PC-9 (cell line): ENCODE measurements at regions not wholly inside any gene's neighbourhood (a gene's known extent, or its start where the extent isn't known, plus 50 kb on each side); places are given as distances from the start of the nearest gene placed in this dataset.

Source experiments
- BruUV-seq: library from RNA; stranded (reverse); fragments of 400-500 nt; replicated peaks from 2 replicates; lab custom pipeline; 2021; lab: Mats Ljungman, UMichigan
- CTCF ChIA-PET: fragments of 300-600 bp; sonication (Branson Sonifier 250); formaldehyde crosslinking; loops from one replicate; lab custom pipeline; 2022; ENCODE audit warnings: antibody characterized with exemption; lab: Charles Lee
- POLR2A ChIA-PET: fragments of 300-600 bp; sonication (Branson Sonifier 250); formaldehyde crosslinking; loops from one replicate; lab custom pipeline; 2022; ENCODE audit warnings: antibody characterized with exemption; ENCODE audit not compliant: unreplicated experiment; lab: Charles Lee
- DNase-seq, 2 experiments: peaks; one replicate each; pipeline versions ENCODE4 v3.0.0 to v3.0.0-alpha.2; 2015 to 2022; ENCODE audit warnings: mixed read lengths in 1 of 2
- H2AFZ ChIP-seq: fragments of 200-600 bp; sonication (generic); 2 replicates; pipeline ENCODE4 v1.8.1; 2017; ENCODE audit warnings: antibody characterized with exemption
- H3F3A ChIP-seq: fragments of 200-600 bp; sonication (generic); 2 replicates; pipeline ENCODE4 v1.8.1; 2017; ENCODE audit warnings: antibody characterized with exemption, mild to moderate bottlenecking, low read depth; ENCODE audit not compliant: insufficient read depth
- H3K27ac ChIP-seq: fragments of 200-600 bp; sonication (generic); 2 replicates; pipeline ENCODE4 v1.6.1; 2016; ENCODE audit warnings: mixed run types
- H3K27me3 ChIP-seq: fragments of 200-600 bp; sonication (generic); 2 replicates; pipeline ENCODE4 v1.6.1; 2016; ENCODE audit warnings: low read depth, mixed run types; ENCODE audit not compliant: insufficient read depth
- H3K36me3 ChIP-seq: fragments of 200-600 bp; sonication (generic); 2 replicates; pipeline ENCODE4 v1.6.1; 2016; ENCODE audit warnings: low read depth, mixed run types
- H3K4me1 ChIP-seq: fragments of 200-600 bp; sonication (generic); replicated peaks from 2 replicates; pipeline ENCODE4 v1.6.1; 2016; ENCODE audit warnings: mixed run types; ENCODE audit not compliant: insufficient read depth
- H3K4me2 ChIP-seq: fragments of 200-600 bp; sonication (generic); 2 replicates; pipeline ENCODE4 v1.6.1; 2017; ENCODE audit warnings: mixed run types
- H3K4me3 ChIP-seq: fragments of 200-600 bp; sonication (generic); 2 replicates; pipeline ENCODE4 v1.6.1; 2016; ENCODE audit warnings: mixed run types
- H3K79me2 ChIP-seq: fragments of 200-600 bp; sonication (generic); 2 replicates; pipeline ENCODE4 v1.6.1; 2017; ENCODE audit warnings: low read depth, mixed run types
- H3K9me2 ChIP-seq: fragments of 200-600 bp; sonication (generic); 2 replicates; pipeline ENCODE4 v1.8.1; 2017; ENCODE audit warnings: mild to moderate bottlenecking; ENCODE audit not compliant: insufficient read depth
- H3K9me3 ChIP-seq: fragments of 200-600 bp; sonication (generic); 2 replicates; pipeline ENCODE4 v1.8.1; 2016; ENCODE audit warnings: low read depth; ENCODE audit not compliant: insufficient read depth
- H4K20me1 ChIP-seq: fragments of 200-600 bp; sonication (generic); 2 replicates; pipeline ENCODE4 v1.8.1; 2017; ENCODE audit not compliant: insufficient read depth
- EZH2 ChIP-seq: fragments of 200-600 bp; sonication (generic); IDR thresholded peaks from 2 replicates; pipeline ENCODE4 v1.8.0; 2017; ENCODE audit warnings: antibody characterized with exemption, low read depth
- intact Hi-C: fragments of 100-400 bp; cut with micrococcal nuclease; formaldehyde crosslinking; loops from one replicate; pipeline ENCODE4 v1.10.0; 2022; ENCODE audit not compliant: unreplicated experiment
- TF ChIP-seq, protein P1 (sequence below): fragments of 200-600 bp; sonication (generic); conservative IDR thresholded peaks from 2 replicates; pipeline ENCODE4 v1.6.1; 2017; ENCODE audit warnings: mixed run types, antibody characterized with exemption, mild to moderate bottlenecking, moderate library complexity

DNA sequence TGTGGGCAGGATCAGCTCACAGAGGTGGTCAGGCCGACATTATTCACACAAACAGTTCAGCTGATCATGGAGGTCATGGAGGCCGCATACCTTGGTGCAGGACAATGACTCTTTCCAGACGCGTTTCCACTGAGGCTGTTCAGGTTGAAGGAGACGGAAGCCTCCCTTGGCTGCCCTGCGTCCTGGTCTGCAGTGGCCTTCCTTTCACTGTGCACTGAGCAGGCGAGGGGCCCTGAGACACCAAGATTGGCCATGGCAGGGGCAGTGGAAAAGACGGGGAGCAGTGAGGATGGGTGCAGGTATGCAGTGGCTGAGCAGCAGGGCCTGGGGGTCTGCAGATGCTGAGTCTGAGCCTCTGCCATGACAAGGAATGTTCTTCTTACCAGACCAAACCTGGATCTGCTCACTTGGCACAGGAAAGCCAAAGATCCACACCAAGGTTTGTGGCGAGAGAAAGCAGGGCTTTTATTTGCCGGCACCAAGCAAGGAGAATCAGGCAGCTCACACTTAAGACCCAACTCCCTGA is 263.3 kb downstream of the GLRX3 start:
- no peak for DNase-seq
- H3K36me3 ChIP-seq: no peaks in the 10 kb centered on the region
- H3K4me2 ChIP-seq: no peak overlapping the region
- ChIA-PET CTCF (no interaction called here), POLR2A (no interaction called here)
- H3K4me1 ChIP-seq: no peaks in the 10 kb centered on the region
- TF ChIP-seq EZH2: no peak
- TF ChIP-seq, protein P1, sequence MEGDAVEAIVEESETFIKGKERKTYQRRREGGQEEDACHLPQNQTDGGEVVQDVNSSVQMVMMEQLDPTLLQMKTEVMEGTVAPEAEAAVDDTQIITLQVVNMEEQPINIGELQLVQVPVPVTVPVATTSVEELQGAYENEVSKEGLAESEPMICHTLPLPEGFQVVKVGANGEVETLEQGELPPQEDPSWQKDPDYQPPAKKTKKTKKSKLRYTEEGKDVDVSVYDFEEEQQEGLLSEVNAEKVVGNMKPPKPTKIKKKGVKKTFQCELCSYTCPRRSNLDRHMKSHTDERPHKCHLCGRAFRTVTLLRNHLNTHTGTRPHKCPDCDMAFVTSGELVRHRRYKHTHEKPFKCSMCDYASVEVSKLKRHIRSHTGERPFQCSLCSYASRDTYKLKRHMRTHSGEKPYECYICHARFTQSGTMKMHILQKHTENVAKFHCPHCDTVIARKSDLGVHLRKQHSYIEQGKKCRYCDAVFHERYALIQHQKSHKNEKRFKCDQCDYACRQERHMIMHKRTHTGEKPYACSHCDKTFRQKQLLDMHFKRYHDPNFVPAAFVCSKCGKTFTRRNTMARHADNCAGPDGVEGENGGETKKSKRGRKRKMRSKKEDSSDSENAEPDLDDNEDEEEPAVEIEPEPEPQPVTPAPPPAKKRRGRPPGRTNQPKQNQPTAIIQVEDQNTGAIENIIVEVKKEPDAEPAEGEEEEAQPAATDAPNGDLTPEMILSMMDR: no peak
- intact Hi-C loops: no loop called here
- no peaks in the 10 kb centered on the region for H3K9me2 ChIP-seq
- BruUV-seq: no TSS peak
- no peaks in the 10 kb centered on the region for H4K20me1 ChIP-seq
- no peaks in the 10 kb centered on the region for H3K27me3 ChIP-seq
- no peak overlapping the region for H3K27ac ChIP-seq
- no peaks in the 10 kb centered on the region for H3K79me2 ChIP-seq
- no peak overlapping the region for H2AFZ ChIP-seq
- H3K9me3 ChIP-seq: no peaks in the 10 kb centered on the region
- H3F3A ChIP-seq: no peaks in the 10 kb centered on the region
- no peak overlapping the region for H3K4me3 ChIP-seq

GRCh38 chr10:130400890-130401289 is 264.7 kb downstream of the GLRX3 start:
- H3K27ac ChIP-seq: no peak overlapping the region
- no peaks in the 10 kb centered on the region for H3K4me1 ChIP-seq
- no peak overlapping the region for H3K4me2 ChIP-seq
- no peaks in the 10 kb centered on the region for H3F3A ChIP-seq
- no peaks in the 10 kb centered on the region for H3K9me2 ChIP-seq
- DNase-seq: no peak
- H3K79me2 ChIP-seq: no peaks in the 10 kb centered on the region
- intact Hi-C loops: no loop called here
- BruUV-seq: no TSS peak
- H4K20me1 ChIP-seq: no peaks in the 10 kb centered on the region
- H3K4me3 ChIP-seq: no peak overlapping the region
- no peaks in the 10 kb centered on the region for H3K9me3 ChIP-seq
- H3K27me3 ChIP-seq: no peaks in the 10 kb centered on the region
- ChIA-PET POLR2A (no interaction called here), CTCF (no interaction called here)
- H3K36me3 ChIP-seq: no peaks in the 10 kb centered on the region
- no peak overlapping the region for H2AFZ ChIP-seq
- TF ChIP-seq, protein P1: no peak
- no peak for TF ChIP-seq EZH2

DNA sequence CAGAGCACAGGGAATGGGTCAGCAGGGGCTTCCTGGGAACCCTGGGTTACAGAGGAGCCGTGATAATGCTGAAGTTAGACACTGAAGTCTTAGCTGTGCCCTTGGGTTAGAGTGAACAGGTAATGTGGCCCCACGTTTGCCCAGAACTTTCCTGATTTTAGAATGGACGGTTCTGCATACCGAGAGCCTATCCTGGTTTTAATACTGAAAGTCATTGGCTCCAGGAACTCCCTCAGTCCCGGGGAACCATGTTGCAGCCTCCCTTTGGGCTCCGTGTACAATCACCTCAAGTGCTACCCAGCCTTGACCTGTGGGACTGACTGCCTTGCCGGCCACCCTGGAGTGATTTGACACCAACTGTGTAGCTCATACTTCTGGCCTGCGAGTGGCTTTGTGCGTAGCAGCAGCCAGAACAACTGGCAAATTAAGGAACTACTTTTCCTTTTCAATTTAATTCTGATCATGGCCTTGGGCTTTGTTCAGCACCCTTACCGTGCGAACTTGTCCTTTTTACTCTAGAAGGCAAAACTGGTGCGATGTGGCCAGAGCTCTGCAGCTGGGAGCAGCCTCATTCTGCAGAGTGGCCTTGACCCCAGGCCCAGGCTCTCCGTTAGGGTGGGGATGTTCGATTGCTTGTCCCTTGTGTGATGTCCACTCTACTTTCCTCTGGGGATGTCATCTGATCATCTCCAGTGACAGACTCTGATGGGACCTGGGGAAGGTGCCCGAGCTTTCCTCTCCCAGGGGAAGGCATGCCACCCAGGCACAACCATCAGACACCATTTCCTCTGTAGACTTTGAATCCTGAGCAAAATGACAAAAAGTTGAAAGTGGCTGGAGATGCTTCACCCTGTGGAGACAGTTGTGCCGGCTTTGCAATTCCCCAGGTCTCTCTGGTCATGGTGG is 265.9 kb downstream of the GLRX3 start:
- TF ChIP-seq EZH2: no peak
- TF ChIP-seq, protein P1: no peak
- intact Hi-C loops: no loop called here
- Histone ChIP-seq H2AFZ (no peak overlapping the region), H3K36me3 (no peaks in the 10 kb centered on the region), H3K27ac (no peak overlapping the region), H3K9me3 (no peaks in the 10 kb centered on the region), H3F3A (no peaks in the 10 kb centered on the region), H3K27me3 (no peaks in the 10 kb centered on the region), H3K79me2 (no peaks in the 10 kb centered on the region), H3K4me1 (no peaks in the 10 kb centered on the region), H3K9me2 (no peaks in the 10 kb centered on the region), H3K4me3 (no peak overlapping the region), H3K4me2 (no peak overlapping the region), H4K20me1 (no peaks in the 10 kb centered on the region)
- no TSS peak for BruUV-seq
- CTCF ChIA-PET: no interaction called here
- no peak for DNase-seq
- POLR2A ChIA-PET: no interaction called here
